ENCODE measurements at regions not wholly inside any gene's neighbourhood (a gene's known extent, or its start where the extent isn't known, plus 50 kb on each side); places are given as distances from the start of the nearest gene placed in this dataset.

GRCh38 chr2:128425216-128425615, 106.5 kb upstream of the HS6ST1 start:
- H3K9me1 ChIP-seq (ENCODE audit: control insufficient read depth, insufficient read depth, low read length), result no peaks in the 10 kb centered on the region
- peaks cover 7 to 48% of the 10 kb centered on the region in 2 experiments for H3K27me3 ChIP-seq (ENCODE audit: control insufficient read depth in 2 of 2, insufficient read depth in 2 of 2, low read length in 2 of 2)
- H2AFZ ChIP-seq (ENCODE audit: low read depth, low read length), result no peak overlapping the region
- ChIA-PET CTCF (ENCODE audit: low intra/inter-chr PET ratio) (no interaction called here), POLR2A (no interaction called here)
- in situ Hi-C loops (cut with MboI), result no loop called here
- 0% methylated on average over 8 of the region's 8 CpGs for WGBS (ENCODE audit: insufficient coverage, low coverage, missing lambda C conversion rate)
- BruUV-seq (replicated peaks), result no TSS peak
- H3K9ac ChIP-seq (ENCODE audit: insufficient read depth in 1 of 2, low read depth in 2 of 2, low read length in 2 of 2), result no peak overlapping the region
- no peaks in the 10 kb centered on the region for H3K79me2 ChIP-seq (ENCODE audit: control insufficient read depth, insufficient read depth, low read length)
- no peak overlapping the region for H3K4me3 ChIP-seq
- no peak for FAIRE-seq
- no peak for DNase-seq (ENCODE audit: extremely low read depth in 1 of 4, low spot score in 3 of 4)
- no peaks in the 10 kb centered on the region for H3K36me3 ChIP-seq (ENCODE audit: control insufficient read depth, insufficient read depth, low read length)
- no peaks in the 10 kb centered on the region for H4K20me1 ChIP-seq (replicated peaks; ENCODE audit: control insufficient read depth, insufficient read depth, low read length)
- H3K27ac ChIP-seq (ENCODE audit: extremely low read depth, low read depth, low read length), result no peak overlapping the region
- H3K4me2 ChIP-seq (ENCODE audit: insufficient read depth, low read length), result no peak overlapping the region
- intact Hi-C loops (cut with micrococcal nuclease), result no loop called here
- H3K9me3 ChIP-seq (replicated peaks; ENCODE audit: control insufficient read depth, insufficient read depth, low read depth, low read length), result no peaks in the 10 kb centered on the region
- no peaks in the 10 kb centered on the region for H3K4me1 ChIP-seq (replicated peaks in 1 of 2; ENCODE audit: control insufficient read depth in 2 of 2, insufficient read depth in 2 of 2, low read length in 2 of 2)
- ATAC-seq, result no peak
- TF ChIP-seq SRF (CRISPR knock-in tag; IDR thresholded peaks at IDR 0.05), result no peak
- no peak for TF ChIP-seq CSDE1 (IDR thresholded peaks at IDR 0.05)
- no peak for TF ChIP-seq POLR2AphosphoS5 (IDR thresholded peaks at IDR 0.05; ENCODE audit: control insufficient read depth, insufficient read depth, low read depth, low read length)
- TF ChIP-seq EWSR1 (IDR thresholded peaks at IDR 0.05; ENCODE audit: borderline replicate concordance, low read depth, partially characterized antibody), result no peak
- TF ChIP-seq ZNF511 (CRISPR knock-in tag; IDR thresholded peaks at IDR 0.05), result no peak
- TF ChIP-seq HNRNPK (IDR thresholded peaks at IDR 0.05; ENCODE audit: low read depth, low read length, poor library complexity, severe bottlenecking), result no peak
- TF ChIP-seq ZNF280A (IDR thresholded peaks at IDR 0.05; ENCODE audit: low read depth, partially characterized antibody), result no peak
- no peak for TF ChIP-seq RBM34 (IDR thresholded peaks at IDR 0.05; ENCODE audit: borderline replicate concordance, insufficient read depth, low read length)
- no peak for TF ChIP-seq STAT6 (CRISPR knock-in tag; IDR thresholded peaks at IDR 0.05)
- no peak for TF ChIP-seq ZNF639 (CRISPR knock-in tag; conservative IDR thresholded peaks at IDR 0.05 in 1 of 2, IDR thresholded peaks at IDR 0.05 in 1 of 2)
